ENCODE measurements at regions not wholly inside any gene's neighbourhood (a gene's known extent, or its start where the extent isn't known, plus 50 kb on each side); places are given as distances from the start of the nearest gene placed in this dataset.
A peak's percentile ranks its signal among the peaks of the same experiment; 100 is the strongest.
"Not testable (repeated sequence)": the region's sequence is repeated elsewhere in the genome, so short reads cannot be mapped to it uniquely, and the experiment has no call there.

DNA sequence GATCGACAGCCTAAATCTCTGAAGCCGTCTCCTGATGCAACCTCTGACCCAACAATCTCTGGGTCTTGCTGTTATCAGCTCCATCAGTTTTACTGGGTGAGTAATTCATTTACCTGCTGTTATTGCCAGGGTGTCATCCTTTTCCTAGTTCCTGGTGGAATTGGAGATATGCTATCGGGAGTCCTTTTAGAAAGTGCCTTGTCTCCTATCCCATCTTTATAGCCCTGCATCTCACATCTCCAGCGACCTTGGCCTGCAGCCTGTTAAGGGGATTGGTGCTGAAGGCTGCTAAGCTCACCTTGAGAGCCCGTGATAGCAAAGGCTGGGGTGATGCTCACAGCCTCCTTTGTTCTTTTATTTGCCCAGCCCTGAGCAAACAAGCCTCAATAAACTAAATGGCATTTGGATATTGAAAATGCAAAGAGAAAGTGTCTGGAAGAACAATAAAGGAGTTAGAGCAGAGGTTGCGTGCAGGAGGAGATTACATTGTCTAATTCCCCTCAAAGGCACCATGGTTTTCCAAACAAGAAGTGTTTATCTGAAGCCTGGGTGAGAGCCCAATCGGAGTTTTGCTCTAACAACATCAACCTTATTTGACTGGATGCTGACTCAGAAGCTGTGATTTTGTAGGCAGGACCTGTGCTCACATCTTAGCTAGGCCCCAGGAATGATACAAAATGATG, 101.8 kb downstream of the RPLP1 start:
- DNase-seq, result no peak

GRCh38 chr15:69555080-69555479, 102.5 kb downstream of the RPLP1 start:
- no peak for DNase-seq

DNA sequence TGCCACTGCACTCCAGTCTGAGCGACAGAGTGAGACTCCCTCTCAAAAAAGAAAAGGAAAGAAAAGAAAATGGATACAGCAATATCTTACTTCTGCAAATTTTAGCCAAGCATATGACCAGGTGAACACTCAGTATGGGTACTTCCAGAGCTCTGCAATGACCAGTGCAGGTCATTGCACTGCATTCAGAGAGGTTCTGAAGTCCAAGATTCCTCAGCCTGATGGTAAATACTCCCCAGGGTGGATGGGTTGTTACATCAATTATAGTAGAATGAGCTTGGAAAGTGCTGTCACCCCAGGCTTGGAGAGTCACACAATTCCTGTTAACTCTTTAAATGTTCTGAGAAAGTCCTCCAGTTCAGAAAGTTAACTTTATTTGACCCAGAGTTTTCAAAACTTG, 103.7 kb downstream of the RPLP1 start:
- DNase-seq, result no peak

- DNase-seq, result peak; percentile 47
Measured at GRCh38 chr15:69557020-69557706, 104.5 kb downstream of the RPLP1 start.

GRCh38 chr15:69557707-69558409, 105.2 kb downstream of the RPLP1 start:
- DNase-seq, result no peak

DNA sequence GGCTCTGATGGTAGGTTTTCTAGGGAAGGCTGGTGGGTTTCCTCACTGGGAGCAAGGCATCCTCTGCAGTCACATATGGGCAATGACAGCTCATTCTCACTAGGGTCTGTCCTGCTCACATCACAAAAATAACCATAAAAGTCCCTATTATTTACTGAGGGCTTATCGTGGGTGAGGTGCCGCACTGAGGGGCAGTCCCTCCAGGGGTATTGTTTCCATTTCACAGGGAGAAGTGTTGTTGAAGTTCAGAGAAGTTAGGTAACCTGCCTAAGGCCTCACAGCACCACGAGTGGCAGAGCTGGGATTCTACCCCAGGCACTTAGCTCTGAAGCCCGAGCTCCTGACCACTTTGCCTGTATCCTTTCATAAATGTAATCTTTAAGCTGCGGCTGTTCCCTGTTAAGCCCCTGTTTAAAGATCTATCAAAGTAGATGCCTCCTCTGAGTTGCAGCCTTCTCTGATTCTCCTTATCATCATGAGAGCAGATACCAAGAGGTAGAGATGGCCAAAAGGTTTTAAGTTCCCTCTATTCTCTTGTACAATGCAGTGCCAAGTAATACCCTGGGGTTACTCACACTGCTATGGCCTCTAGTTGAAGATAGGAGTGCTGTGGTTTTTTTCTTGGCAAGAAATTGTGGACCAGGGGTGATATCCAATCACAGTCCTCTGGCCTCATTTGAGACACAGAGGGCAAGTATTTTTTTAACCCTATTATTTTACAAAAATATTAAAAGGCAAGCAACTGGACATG, 107.0 kb downstream of the RPLP1 start:
- no peak for DNase-seq

GRCh38 chr15:69561071-69561784, 108.6 kb downstream of the RPLP1 start:
- DNase-seq, result no peak

GRCh38 chr15:69562116-69562515, 109.5 kb downstream of the RPLP1 start:
- no peak for DNase-seq

- DNase-seq, result no peak
Measured at GRCh38 chr15:69562564-69562963, 109.9 kb downstream of the RPLP1 start.

DNA sequence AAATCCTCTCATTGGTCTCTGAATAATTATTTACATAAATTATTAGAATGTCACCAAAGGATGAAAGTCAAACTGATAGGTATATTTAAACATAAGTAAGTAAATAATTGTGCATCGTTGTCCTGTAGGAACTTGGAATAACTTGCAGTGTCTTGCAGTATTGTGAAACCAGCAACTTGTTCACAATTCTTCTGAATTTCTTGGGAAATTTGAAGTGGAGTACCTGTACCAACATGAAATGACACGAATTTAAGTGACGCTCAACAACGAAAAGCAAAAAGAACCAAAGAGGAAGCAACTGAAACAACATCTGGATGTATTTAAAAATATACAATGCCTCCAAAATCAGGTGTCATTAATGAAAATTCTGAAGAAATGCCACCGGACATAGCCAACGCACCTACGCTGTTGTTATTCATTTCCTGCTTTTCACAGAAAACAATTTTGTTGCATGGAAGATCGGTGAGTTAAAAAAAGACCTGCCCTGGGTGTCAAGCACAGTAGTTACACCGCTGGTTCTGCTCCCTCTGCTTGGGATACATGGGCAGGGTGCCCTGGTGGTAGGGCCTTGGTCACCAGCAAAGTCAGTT, 112.5 kb downstream of the RPLP1 start:
- DNase-seq, result no peak

GRCh38 chr15:69567238-69567760, 114.7 kb downstream of the RPLP1 start:
- DNase-seq, result not testable (repeated sequence)

GRCh38 chr15:69568173-69569009, 115.8 kb downstream of the RPLP1 start:
- no peak for DNase-seq

- no peak for DNase-seq
Measured at GRCh38 chr15:69570454-69570853, 117.8 kb downstream of the RPLP1 start.

GRCh38 chr15:69570997-69571396, 118.4 kb downstream of the RPLP1 start:
- no peak for DNase-seq

GRCh38 chr15:69573278-69573677, 120.7 kb downstream of the RPLP1 start:
- DNase-seq, result not testable (repeated sequence)

DNA sequence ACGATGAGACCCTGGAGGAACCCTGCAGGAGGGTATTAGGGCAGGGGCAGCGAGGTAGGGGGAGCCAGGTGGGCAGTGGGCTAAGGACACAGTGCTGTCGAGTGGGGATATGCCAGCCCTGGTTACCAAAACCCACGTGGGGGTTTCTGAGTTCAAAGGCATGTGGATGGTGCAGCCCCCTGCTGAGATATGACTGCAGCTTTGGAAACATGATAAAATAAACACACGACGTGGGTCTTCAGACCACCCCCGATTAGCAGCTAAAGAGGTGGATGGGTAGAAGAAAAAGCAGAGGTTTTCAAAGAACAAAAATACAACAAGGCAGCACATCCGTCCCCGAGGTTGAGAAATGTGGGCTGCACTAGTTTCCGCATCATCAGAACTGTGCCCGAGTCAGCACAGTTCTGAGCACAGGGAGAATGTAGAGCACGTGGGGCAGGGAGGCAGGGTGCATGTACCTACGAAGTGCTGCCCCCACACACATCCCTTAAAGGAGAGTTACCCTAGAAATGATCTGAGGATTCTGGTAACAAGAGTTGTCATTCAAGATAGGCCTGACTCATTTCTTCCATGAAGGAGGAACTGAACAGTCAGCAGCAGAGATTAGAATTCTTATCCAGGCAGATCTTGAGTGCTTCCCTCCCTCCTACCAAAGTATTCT, 121.3 kb downstream of the RPLP1 start:
- no peak for DNase-seq

DNA sequence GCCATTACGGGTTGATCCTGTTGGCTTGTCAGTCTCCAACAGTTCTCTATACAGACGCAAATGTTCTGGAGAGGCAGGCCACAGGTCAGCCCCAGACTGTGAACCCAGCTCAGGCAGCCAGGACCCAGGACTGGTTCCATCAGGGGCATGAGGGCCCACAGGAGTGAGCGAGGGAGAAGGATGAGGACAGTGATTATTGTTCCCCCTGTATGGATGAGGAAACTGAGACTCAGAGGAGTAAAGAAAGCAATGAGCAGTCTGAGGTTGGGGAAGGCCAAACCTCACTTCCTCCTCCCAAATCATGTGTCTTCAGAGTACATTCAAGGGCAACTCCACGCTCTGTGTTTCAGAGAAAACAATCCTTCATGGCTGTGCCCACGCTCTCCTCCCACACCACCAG, 121.9 kb downstream of the RPLP1 start:
- DNase-seq, result no peak

GRCh38 chr15:69575387-69575786, 122.8 kb downstream of the RPLP1 start:
- DNase-seq, result no peak

- no peak for DNase-seq
Measured at GRCh38 chr15:69576035-69576526, 123.5 kb downstream of the RPLP1 start.

DNA sequence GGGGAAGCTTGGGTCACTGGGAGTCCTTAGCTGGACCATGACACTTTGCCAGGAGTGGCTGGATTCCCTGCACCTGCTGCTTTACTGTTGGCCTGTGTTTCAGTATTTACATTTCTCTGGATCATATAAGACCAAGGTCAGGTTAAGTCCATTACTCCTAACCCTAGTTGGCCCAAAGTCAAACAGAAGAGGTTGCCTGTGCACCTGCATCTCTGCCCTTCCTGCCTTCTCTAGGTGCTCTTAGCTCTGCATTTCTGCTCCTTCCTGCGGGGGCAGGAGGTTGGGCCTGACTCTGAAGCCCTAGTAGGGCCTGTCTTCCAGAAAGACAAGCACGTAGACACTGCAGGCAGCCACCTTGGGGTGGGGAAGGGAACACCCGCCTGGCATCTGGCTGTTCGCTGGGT, 124.3 kb downstream of the RPLP1 start:
- DNase-seq, result no peak

Data from NCI-H446 treated with DMSO at 0.1 percent for 48 hours (cell line).